Ishikawa (cell line): ENCODE measurements at regions not wholly inside any gene's neighbourhood (a gene's known extent, or its start where the extent isn't known, plus 50 kb on each side); places are given as distances from the start of the nearest gene placed in this dataset.

Source experiments
- CEBPB ChIP-seq: IDR thresholded peaks from 2 replicates; pipeline ENCODE4 v1.6.1; 2012
- CREB1 ChIP-seq: IDR thresholded peaks from 2 replicates; pipeline ENCODE4 v1.6.1; 2012; ENCODE audit warnings: low read depth
- EGR1 ChIP-seq: IDR thresholded peaks from 2 replicates; pipeline ENCODE4 v1.6.1; 2012
- EP300 ChIP-seq: IDR thresholded peaks from 2 replicates; pipeline ENCODE4 v1.6.1; 2012; ENCODE audit warnings: borderline replicate concordance
- FOXM1 ChIP-seq: IDR thresholded peaks from 2 replicates; pipeline ENCODE4 v1.6.1; 2012; ENCODE audit warnings: low read depth, borderline replicate concordance
- NFIC ChIP-seq: IDR thresholded peaks from 2 replicates; pipeline ENCODE4 v1.6.1; 2012
- RAD21 ChIP-seq: IDR thresholded peaks from 2 replicates; pipeline ENCODE4 v1.6.1; 2012; ENCODE audit warnings: low read depth
- REST ChIP-seq: IDR thresholded peaks from 2 replicates; pipeline ENCODE4 v1.6.1; 2012; ENCODE audit warnings: low read depth, mild to moderate bottlenecking
- TAF1 ChIP-seq: IDR thresholded peaks from 2 replicates; pipeline ENCODE4 v1.6.1; 2012; ENCODE audit warnings: low read depth, mild to moderate bottlenecking
- TCF12 ChIP-seq: IDR thresholded peaks from 2 replicates; pipeline ENCODE4 v1.6.1; 2012; ENCODE audit warnings: low read depth
- TEAD4 ChIP-seq: IDR thresholded peaks from 2 replicates; pipeline ENCODE4 v1.6.1; 2012
- YY1 ChIP-seq: IDR thresholded peaks from 2 replicates; pipeline ENCODE4 v1.6.1; 2012; ENCODE audit warnings: low read depth
- ZBTB7A ChIP-seq: IDR thresholded peaks from 2 replicates; pipeline ENCODE4 v1.6.1; 2012; ENCODE audit warnings: low read depth
- TF ChIP-seq, protein P1 (sequence below): IDR thresholded peaks from 2 replicates; pipeline ENCODE4 v1.6.1; 2012
- TF ChIP-seq, protein P2 (sequence below): IDR thresholded peaks from 2 replicates; pipeline ENCODE4 v1.6.1; 2012

GRCh38 chr10:121311812-121312443 lies 286.3 kb downstream of the FGFR2 start:
- no peak for TF ChIP-seq TEAD4
- TF ChIP-seq EP300: no peak
- TF ChIP-seq RAD21: no peak
- no peak for TF ChIP-seq REST

- TF ChIP-seq, protein P1, sequence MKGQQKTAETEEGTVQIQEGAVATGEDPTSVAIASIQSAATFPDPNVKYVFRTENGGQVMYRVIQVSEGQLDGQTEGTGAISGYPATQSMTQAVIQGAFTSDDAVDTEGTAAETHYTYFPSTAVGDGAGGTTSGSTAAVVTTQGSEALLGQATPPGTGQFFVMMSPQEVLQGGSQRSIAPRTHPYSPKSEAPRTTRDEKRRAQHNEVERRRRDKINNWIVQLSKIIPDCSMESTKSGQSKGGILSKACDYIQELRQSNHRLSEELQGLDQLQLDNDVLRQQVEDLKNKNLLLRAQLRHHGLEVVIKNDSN: no peak
- TF ChIP-seq REST (no peak), RAD21 (no peak), CREB1 (no peak), TCF12 (no peak), TAF1 (no peak), NFIC (no peak), EGR1 (no peak), ZBTB7A (no peak)
- TF ChIP-seq, protein P2, sequence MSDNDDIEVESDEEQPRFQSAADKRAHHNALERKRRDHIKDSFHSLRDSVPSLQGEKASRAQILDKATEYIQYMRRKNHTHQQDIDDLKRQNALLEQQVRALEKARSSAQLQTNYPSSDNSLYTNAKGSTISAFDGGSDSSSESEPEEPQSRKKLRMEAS: no peak
These were observed 285.7 kb downstream of the FGFR2 start for GRCh38 chr10:121312587-121312986.

- TF ChIP-seq YY1: no peak
- TF ChIP-seq NFIC: no peak
- no peak for TF ChIP-seq TAF1
- no peak for TF ChIP-seq EGR1
- peak; percentile 38 for TF ChIP-seq RAD21
- no peak for TF ChIP-seq CREB1
- no peak for TF ChIP-seq REST
- no peak for TF ChIP-seq CEBPB
These were observed 284.9 kb downstream of the FGFR2 start for GRCh38 chr10:121313119-121313875.

DNA sequence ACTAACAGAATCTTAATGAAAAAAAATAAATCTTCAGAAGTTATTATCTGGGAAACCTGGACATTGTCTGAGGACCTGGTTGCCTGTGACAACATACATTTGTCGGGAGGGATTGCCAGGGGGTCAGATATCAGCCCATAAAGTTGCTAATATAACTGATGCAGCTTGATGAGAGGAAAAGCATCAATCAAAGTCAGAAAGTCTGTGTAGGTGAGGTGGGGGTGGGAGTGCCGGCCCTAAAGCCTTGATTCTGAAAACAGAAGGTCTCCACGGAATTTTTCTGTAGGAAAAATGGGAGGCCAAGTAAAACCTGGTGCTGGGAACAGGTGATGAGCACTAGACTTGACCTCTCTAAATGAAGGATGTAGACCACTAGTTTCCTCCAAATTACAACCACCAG lies 281.8 kb downstream of the FGFR2 start:
- no peak for TF ChIP-seq ZBTB7A
- TF ChIP-seq EP300: no peak
- no peak for TF ChIP-seq CREB1
- TF ChIP-seq EGR1: no peak
- no peak for TF ChIP-seq CEBPB

GRCh38 chr10:121317374-121317773 lies 280.9 kb downstream of the FGFR2 start:
- TF ChIP-seq, protein P2: no peak
- no peak for TF ChIP-seq YY1
- TF ChIP-seq EGR1: no peak
- TF ChIP-seq CEBPB: no peak

- TF ChIP-seq TAF1 (no peak), EGR1 (no peak), EP300 (no peak), TCF12 (no peak), TEAD4 (no peak), ZBTB7A (no peak), CREB1 (no peak), NFIC (no peak), CEBPB (no peak), RAD21 (no peak), REST (no peak), FOXM1 (no peak), YY1 (no peak)
- TF ChIP-seq, protein P2: no peak
- TF ChIP-seq, protein P1: no peak
These were observed 276.2 kb downstream of the FGFR2 start for GRCh38 chr10:121322046-121322445.
